ENCODE measurements at regions not wholly inside any gene's neighbourhood (a gene's known extent, or its start where the extent isn't known, plus 50 kb on each side); places are given as distances from the start of the nearest gene placed in this dataset.
"Not testable (repeated sequence)": the region's sequence is repeated elsewhere in the genome, so short reads cannot be mapped to it uniquely, and the experiment has no call there.

DNA sequence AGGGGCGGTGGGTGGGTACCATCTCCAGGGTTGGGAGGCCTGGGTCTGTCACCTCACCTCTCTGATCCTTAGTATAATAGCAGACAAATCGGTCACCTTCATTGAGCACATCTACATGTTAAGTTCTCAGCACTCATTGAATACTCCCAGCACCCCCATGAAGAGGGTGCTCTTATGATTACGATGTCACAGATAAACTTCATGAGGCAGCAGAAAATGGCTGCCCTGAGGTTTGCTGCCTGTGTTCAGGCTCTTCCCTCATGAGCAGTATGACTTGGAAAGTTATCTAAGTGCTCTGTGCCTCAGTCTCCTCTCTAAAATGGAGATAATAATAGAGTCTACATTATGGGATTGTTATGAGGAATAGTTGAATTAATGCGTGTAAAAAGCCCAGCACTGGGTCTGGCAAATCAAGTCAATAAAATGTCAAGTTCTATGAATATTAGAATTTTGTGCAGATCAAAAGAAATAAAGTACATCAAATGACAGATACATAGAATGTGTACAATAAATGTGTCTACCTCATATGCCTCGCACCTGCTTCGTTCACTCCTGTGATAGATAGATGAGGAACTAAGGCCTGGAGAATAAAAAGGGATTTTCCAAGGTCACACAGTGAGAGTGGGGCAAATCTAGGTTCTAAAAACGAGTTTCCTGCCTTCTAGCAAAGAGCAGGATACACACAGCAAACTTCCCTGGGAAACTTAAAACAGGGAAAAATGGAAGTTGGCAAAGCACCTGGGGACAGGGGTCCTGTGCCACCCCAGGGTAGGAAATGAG is 142.2 kb upstream of the MRPS22 start:
- no peak for DNase-seq (ENCODE audit: low read depth)

DNA sequence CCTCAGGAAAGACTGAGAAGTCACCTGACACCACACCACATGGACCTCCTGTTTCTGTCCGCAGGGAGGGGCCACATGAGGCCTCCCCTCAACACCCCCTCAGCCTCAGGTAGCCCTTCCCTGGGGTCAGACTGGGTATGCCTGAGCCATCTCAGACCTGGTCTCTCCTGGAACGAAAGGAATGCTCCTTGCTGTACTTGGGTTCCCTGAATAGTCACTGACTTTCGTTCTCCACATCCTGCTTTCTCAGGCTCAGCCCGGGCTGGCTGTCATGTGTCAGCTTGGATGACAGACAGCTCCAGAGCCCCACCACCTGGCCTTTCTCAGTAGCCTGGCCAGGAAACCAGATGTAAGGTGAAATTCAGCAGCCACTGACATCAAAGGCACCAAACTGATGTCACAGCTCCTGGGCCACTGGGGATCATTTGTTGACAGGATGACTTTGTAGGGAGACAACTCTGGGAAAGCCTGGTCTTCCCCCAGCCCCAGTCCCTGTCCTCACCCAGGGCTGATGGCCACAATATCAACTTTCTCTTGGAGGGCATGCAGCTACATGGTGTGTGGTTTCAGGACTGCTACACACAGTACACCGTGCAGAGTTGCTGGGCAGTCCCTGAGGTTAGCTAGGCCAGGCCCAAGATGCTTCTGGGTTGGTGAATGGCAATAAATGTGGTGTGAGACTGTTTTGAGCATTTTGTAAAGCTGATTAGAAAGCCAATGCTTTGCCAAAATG is 141.4 kb upstream of the MRPS22 start:
- DNase-seq (ENCODE audit: low read depth) = peak; percentile 11

DNA sequence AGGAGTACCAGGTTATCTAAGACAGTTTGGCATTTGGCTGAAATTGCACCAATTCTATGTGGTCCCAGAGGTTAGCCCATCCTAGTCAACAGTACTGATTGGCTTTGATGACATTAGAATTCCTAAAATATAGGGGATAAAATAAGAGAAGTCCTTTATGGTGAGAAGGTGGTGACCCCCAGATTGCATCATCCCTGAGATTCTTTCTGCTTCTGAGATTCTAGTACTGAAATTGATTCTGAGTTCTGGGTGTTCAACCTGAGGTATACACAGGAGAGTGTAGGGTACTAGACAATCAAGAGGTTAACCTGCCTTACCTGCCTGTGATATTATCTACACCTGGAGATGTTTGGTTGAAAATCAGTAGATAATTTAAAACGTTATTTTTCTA is 140.9 kb upstream of the MRPS22 start:
- no peak for DNase-seq (ENCODE audit: low read depth)

DNA sequence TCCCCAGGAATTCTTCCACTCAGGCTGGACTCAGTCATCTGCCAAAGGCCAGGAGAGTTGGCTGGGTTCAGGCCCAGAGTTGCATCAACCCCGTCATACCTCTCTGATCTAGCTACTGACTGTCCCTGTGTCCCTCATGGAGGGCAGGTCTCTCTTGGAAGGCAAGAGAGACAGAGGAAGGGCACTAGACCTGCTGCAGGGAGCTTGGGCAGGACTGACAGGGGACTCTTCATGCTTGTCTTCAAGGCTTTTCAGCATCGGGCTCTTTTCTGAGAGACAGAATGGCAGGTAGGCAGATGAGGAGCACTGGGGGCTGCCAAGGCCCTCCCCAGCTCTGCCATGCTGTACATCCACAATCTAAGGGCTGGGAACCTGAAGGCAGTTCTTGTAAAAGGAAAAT is 140.1 kb upstream of the MRPS22 start:
- DNase-seq (ENCODE audit: low read depth) = no peak

DNA sequence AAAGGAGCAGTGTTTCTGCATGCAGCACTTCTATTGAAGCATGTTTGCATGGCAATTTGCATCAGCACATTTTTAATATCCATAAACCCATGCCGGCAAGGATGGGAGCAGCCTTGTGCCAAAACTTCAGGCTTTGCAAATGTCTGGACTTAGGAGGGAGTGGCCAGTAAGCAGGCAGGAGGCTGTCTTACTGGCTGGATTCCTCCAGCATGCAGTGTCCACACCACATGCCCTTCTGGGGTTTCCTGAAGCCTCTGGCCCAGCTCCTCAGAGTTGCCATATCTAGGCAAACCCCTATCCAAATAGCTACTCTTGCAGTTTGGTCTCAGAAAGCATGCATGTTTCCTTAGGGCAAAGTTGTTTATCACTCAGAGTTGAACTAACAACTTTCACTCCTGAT is 139.1 kb upstream of the MRPS22 start:
- peak; percentile 26 for DNase-seq (ENCODE audit: low read depth)

DNA sequence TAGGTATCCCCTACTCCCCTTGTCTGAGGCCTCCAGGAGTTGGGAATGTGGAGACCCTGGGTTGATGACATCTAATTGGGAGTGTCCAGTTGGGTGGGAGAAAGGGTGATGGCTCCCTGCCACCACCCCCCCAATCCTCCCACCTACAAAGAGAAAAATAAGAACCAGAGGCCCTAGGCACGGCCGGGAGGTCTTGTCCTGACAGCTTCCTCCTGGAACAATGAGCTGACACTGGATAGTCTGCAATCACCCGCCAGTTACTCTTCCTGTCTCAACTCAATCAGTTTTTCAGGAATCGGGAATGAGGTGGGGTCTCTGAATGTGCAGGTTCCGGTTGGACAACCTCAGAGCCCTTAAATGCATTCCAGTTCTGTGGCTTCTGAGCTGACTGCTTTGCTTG is 129.9 kb upstream of the MRPS22 start:
- DNase-seq (ENCODE audit: low read depth) = no peak

DNA sequence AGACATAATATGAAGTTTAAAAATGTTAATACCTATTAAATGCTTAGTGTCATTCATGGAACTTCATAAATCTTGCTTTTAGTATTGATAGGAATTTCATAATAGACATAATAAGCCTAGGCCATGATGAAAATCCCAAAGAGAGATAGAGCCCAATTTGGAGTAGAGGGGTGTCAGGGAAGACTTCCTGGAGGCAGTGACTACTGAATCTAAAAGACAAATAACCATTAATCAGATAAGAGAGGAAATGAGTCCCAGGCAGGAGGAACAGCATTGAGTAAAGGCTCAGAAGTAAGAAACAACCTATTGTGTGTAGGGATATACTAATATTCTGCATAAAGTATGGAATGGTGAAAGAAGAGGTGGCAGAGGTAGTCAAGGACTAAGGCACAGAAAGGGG is 126.9 kb upstream of the MRPS22 start:
- DNase-seq (ENCODE audit: low read depth) = no peak

DNA sequence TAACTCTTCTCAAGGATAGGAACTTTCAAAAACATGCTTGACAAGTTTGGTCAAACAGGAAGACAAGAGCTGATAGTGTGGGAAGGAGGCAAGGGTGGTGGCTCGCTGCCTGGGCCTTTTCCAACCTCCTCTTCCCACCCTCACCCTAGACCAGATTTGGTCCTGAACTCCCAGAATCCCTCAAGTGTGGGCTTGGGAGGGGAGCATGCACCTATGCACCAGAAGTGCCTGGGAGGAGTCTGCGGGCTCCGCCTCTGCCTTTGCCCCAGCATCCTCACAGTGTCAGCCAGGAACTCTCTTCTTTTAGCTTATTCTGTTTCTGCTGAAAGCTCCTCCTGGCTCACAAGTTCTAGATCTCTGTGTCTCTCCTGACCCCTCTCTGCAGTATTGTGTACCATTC is 126.2 kb upstream of the MRPS22 start:
- no peak for DNase-seq (ENCODE audit: low read depth)

DNA sequence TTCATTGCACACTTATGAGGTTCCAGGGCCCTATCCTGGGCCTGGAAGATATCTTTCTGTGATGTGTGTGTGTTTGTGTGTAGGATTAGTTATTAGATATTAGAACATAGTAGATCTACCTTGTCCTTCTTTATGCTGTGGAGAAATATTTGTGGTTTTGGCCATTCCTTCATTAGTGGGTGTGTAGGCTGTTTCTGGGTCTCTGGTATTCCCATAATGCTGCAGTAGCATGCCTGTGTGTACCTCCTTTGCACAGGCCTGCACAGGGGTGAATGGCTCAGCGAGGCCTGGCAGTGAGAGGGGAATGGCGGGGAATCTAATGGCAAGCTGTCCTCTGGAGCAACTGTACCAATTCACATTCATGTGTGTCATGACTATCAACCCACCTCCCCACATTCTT is 125.8 kb upstream of the MRPS22 start:
- DNase-seq (ENCODE audit: low read depth) = no peak

DNA sequence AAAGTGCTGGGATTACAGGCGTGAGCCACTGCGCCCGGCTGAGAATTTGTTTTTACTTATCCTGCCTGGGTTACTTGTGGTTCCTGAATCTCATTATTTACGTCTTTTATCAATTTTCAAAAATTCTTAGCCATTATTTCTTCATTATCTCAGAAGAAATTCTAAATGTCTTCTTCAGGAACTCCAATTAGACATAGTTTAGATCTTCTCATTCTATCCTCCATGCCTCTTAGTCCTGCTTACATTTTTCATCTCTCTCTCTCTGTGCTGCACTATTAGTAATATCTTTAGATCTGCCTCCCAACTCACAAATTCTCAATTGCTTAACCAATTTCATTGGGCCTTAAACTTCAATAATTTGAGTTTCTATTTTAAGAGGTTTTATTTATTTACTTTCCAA is 124.4 kb upstream of the MRPS22 start:
- no peak for DNase-seq (ENCODE audit: low read depth)

DNA sequence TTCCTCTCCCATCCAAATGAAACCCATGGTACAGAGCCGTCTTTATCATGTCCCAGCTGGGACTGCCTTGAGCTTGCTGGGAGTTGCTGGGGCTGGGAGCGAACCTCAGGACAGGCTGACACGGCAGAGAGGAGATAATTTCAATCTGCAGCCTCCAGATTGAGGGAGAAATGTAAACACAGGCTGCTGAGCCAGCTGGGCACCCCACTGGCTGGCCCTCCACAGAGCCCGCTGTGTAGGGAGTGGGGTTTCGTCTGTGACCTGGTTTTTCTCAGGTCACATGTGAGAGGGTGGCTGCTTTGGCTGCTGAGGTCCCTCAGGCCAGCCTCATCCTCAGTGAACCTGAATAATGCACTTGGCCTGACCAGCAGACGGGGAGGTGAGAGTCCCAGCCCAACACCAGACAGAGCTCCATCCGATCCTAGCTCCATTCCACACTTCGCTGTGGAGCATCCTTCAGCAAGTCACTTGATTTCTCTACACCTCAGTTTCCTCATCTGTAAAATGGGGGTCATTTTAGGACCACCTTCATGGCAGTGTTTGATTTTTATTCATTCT is 121.6 kb upstream of the MRPS22 start:
- DNase-seq (ENCODE audit: low read depth) = no peak

DNA sequence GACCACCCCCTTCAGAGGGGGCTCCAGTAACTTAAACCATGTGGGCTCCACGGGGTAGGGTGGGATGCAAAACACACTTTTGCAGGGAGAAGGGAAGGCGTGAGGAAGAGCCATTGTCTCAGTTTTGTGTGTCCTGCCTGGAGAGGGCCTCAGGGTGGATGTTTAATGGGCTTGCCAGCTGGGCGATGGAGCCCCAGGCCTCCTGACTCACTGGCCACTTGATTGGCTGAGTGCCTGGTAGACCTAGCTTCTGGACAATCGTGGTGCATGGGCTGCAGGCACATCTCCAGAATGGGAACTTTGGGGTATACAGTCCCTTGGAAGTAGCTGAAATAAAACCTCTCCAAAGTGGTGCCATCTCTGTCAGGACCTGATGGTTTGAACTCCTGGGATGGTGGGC is 118.3 kb upstream of the MRPS22 start:
- DNase-seq (ENCODE audit: low read depth) = peak; percentile 74

DNA sequence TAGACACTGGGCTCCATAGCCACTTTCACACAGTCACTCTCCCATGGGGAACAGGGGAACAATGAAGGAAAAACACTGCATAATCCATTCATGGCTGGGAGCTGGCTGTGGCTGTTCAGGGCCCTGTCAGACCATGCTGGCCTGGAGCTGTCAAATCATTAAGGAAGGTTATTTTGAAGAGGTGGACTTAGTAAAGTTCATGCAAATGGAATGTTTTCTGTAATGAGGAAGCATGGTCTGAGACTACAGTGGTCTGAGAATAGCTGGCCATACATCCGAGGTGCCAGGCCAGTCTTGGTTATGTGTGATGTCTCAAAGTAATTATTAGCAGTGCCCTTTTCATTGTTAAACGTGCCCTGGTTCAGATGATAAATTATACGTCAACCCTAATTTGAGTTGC is 117.1 kb upstream of the MRPS22 start:
- DNase-seq (ENCODE audit: low read depth) = peak; percentile 33

DNA sequence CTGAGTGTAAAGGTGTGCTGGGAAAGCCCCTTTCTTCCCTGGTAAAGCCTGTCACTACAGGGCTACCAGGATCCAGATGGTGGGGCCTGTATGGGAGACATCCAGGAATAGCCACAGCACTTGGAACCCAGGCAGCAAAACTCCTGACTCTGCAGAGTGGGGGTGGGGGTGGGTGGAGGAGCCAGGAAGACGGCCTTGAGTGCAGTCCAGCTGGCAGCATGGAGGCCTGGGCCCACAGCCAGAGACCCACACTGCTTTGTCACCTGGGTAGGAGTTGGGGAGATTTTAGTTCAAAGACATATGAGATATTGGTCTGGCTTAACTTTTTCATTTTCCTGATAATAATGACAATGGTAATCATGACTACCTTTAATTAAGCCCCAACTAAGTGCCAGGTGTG is 116.7 kb upstream of the MRPS22 start:
- DNase-seq (ENCODE audit: low read depth) = no peak

DNA sequence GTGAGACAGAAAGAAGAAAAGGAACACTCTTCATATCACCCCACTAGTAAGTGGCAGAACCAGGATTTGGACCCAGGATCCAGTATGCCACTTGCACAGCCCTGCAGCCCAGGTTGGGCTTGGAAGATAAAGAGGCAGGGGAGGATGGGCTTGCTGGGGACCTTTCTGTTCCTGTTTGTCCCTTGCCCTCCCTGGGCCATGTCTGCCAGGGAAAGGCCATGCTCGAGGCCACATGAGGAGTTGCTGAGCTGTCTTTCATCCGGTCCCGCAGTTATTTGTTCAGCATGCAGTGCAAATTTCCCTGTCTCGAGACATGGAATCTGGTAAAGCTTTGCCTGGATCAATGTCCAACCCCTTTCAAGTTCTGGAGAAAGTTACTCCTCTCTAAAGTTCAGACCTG is 116.0 kb upstream of the MRPS22 start:
- DNase-seq (ENCODE audit: low read depth) = no peak

DNA sequence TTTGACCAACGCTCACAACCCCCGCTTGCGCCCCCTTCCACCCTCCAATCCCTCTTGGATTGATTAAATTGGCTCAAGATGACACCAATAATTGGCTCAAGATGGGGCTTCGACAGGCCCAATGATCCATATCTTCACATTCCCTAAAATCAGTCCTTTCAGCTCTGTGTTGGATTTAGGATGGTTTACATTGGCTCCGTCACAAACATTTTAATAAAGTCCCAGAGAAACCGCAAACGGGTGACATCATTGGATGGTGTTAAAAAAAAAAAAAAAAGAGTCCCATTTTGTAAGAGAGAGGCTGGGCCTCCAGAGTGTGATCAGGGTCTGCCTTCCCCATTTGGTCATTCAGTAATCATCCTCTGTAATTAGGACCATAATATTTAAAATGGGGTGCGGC is 113.4 kb upstream of the MRPS22 start:
- peak; percentile 76 for DNase-seq (ENCODE audit: low read depth)

DNA sequence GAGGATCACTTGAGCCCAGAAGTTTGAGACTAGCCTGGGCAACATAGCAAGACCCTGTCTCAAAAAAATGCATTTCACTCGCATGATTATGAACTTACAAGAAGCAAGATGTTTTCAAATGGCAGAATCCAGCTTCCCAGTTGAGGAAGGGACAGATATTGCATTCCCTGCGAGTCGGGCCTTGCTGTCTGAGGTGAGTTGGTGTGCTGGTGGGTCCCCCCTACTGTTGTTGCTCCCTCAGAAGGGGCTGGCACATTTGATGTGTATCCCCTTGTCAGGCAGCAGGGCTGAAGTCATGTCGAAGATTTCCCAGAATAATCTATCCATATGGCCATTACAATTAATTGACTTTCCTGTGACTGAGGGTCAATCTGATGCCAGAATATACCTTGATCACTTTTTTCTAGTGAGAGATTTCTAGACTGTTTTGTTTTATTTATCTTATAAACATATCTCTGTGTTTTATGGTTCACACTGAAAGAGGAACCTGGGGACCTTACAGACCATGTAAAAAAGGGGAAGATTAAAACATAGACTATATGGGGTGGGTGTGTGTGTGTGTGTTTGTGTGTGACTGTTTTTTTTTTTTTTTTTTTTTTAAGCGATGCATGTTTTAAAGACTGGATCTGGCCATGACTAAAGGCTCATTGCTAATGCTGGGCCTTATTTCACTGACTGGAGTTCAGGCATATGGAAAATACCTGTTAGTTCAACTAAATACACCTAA is 112.1 kb upstream of the MRPS22 start:
- DNase-seq (ENCODE audit: low read depth) = no peak

DNA sequence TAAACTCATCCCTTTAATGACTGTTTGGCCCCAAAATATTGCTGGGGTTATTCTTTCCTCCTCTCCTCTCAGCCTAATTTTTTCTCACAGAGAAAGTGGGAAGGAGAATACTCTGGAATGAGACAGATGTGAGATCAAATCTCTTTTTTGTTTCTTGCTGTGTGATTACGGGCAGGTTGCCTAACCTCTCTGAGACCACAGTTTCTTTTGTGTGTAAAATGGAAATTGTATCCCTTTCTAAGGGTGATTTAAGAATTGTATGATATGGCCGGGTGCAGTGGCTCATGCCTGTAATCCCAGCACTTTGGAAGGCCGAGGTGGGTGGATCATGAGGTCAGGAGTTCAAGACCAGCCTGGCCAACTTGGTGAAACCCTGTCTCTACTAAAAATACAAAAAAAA is 111.5 kb upstream of the MRPS22 start:
- not testable (repeated sequence) for DNase-seq (ENCODE audit: low read depth)

DNA sequence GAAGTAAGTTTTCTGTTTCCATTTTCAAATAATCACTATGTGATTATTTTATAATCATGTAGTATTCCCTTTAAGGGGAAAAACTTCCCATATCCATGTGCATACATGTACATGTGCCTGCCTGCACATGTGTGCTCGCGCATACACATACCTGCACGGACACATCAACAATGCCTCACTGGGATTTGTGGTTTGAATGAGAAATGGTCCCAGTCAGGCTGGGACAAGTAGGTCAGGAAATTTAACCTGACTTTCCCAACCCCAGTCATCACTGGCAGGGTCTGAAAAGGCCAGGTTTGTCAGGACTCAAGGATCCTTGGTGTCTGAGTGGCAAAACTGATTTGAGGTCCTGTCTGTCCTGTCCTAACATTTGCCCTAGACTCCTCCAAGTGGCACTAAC is 109.3 kb upstream of the MRPS22 start:
- DNase-seq (ENCODE audit: low read depth) = no peak

DNA sequence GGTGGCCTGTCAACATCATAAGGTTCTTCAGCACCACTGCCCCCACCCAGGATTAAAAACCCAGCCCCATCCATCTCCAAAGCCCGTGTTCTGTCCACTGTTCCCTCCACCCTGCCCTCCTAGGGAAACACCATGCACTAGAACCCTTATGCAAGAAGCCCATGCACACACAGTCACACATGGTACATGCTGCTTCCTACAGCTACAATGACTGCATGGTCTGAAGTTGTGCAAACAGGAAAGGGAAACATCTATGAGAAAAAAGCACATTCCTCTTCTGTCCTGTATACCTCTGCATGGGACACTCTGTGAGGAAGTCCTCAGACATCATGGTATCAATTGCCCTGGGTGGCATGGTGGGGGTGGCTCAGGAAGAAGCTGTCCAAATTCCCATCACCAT is 108.6 kb upstream of the MRPS22 start:
- no peak for DNase-seq (ENCODE audit: low read depth)

DNA sequence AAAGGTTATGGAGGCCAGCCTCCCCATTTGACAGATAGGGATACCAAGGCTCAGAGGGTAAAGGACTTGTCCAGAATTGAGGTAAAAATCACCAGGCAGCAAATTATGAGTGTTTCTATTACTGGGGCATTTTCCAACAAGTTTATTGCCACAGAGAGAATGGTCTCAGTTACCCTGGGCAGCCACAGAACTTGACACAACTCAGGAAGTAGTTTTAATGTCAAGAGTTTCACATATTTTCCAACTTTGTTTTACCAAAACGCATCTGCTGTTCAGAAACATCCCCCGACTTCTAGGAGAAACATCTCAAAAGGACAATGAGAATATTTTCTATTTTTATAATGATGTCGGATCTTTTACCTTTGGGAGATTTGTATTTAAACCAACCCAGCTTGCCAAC is 107.5 kb upstream of the MRPS22 start:
- no peak for DNase-seq (ENCODE audit: low read depth)

DNA sequence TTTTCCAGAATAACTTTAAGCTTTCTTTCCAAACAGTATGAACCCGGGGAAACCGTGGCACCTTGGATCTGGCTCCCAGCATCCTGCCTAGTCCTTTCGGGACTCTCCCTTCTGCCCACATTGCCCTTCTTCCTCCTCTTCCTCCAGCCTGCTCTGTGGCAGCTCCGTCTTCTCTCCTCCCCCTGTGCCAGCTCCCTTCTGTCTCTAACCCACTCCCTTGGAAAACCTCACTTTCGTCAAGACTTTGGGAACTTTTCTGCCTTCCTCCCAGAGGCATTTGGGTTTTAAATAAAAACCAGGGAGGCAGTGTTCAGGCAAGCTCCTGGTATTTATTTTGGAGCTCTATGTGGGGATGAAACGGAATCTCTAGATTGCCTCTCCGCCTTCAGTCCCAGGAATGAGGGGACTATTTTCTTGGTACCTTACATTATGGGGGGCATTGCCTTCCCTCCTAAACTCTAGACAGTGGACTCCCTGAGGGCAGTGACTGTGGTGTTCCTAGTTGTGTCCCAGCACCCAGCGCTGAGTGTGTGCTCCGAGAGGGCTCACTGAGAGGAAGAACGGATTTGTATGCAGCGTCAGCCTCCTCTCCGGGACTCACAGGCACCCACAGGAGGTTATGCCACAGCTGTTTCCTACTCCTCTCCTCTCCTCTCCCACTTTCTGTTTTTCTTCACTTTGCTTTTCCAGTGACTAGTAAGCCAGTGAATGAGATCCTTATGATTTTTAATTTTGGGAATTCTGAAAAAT is 105.4 kb upstream of the MRPS22 start:
- no peak for DNase-seq (ENCODE audit: low read depth)
